Retinal pigment epithelial cell (primary cell): ENCODE measurements at regions not wholly inside any gene's neighbourhood (a gene's known extent, or its start where the extent isn't known, plus 50 kb on each side); places are given as distances from the start of the nearest gene placed in this dataset.

Experiments used
- DNase-seq: peaks from one replicate; pipeline ENCODE4 v3.0.0-alpha.2; 2010; ENCODE audit warnings: low read depth
- H3K4me3 ChIP-seq: 2 replicates; pipeline ENCODE4 v1.5.1; 2011; ENCODE audit warnings: mild to moderate bottlenecking, low read length, control low read depth, moderate library complexity
- CTCF ChIP-seq: conservative IDR thresholded peaks from 2 replicates; pipeline ENCODE4 v1.5.1; 2011; ENCODE audit warnings: low read depth, low read length, control low read depth, inconsistent platforms

- no peak for DNase-seq
- H3K4me3 ChIP-seq = no peak overlapping the region
- no peak for TF ChIP-seq CTCF
These were observed 450.8 kb downstream of the SOX6 start for GRCh38 chr11:15905366-15906104.

GRCh38 chr11:15906481-15907035 is 449.8 kb downstream of the SOX6 start:
- no peak overlapping the region for H3K4me3 ChIP-seq
- DNase-seq = no peak
- no peak for TF ChIP-seq CTCF

GRCh38 chr11:15907806-15908205 is 448.5 kb downstream of the SOX6 start:
- no peak for TF ChIP-seq CTCF
- DNase-seq = no peak
- no peak overlapping the region for H3K4me3 ChIP-seq

GRCh38 chr11:15909937-15910598 is 446.3 kb downstream of the SOX6 start:
- no peak overlapping the region for H3K4me3 ChIP-seq
- DNase-seq = no peak
- no peak for TF ChIP-seq CTCF

DNA sequence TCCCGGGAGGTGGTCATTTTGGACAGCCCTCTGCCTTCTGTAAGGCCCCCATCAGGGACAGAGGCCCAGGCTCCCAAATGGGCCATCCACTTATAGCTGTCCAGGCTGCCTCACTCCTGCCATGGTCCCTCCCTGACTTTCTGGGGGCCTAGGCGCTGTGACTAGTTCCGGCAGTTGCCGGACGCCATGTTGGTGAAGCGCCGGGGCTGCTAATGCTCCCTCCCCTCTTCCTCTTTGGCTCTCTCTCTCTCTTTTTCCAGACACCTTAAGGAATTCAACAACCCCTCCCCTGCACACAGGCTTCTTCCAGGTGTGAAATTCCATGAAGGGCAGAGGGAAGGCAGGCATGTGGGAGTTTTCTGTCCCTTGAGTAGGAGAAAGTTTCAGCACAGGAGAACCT is 445.6 kb downstream of the SOX6 start:
- H3K4me3 ChIP-seq = no peak overlapping the region
- TF ChIP-seq CTCF = no peak
- no peak for DNase-seq

GRCh38 chr11:15911377-15912044 is 444.8 kb downstream of the SOX6 start:
- no peak for TF ChIP-seq CTCF
- DNase-seq = no peak
- no peak overlapping the region for H3K4me3 ChIP-seq
